ENCODE measurements at regions not wholly inside any gene's neighbourhood (a gene's known extent, or its start where the extent isn't known, plus 50 kb on each side); places are given as distances from the start of the nearest gene placed in this dataset.

DNA sequence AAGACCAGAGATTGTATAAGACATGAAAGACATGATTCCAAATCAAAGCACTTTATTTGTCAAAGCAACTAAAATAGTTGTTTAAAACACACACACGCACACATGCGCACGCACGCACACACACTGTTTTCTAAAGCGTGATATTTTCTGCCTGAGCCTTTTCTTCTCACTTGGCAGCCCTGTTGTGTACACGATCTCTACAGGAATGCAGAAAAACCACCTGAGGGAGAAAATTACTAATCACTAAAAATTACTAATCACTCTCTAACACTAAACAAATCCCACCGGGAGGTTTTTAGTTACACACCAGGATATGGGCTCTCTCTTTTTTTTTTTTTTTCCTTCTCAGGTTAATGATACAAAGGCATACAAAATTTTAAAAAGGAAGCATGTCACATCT, 160.1 kb upstream of the ATP11B start:
- DNase-seq (ENCODE audit: low read depth, low spot score): no peak
- TF ChIP-seq, protein P1, sequence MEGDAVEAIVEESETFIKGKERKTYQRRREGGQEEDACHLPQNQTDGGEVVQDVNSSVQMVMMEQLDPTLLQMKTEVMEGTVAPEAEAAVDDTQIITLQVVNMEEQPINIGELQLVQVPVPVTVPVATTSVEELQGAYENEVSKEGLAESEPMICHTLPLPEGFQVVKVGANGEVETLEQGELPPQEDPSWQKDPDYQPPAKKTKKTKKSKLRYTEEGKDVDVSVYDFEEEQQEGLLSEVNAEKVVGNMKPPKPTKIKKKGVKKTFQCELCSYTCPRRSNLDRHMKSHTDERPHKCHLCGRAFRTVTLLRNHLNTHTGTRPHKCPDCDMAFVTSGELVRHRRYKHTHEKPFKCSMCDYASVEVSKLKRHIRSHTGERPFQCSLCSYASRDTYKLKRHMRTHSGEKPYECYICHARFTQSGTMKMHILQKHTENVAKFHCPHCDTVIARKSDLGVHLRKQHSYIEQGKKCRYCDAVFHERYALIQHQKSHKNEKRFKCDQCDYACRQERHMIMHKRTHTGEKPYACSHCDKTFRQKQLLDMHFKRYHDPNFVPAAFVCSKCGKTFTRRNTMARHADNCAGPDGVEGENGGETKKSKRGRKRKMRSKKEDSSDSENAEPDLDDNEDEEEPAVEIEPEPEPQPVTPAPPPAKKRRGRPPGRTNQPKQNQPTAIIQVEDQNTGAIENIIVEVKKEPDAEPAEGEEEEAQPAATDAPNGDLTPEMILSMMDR (IDR thresholded peaks at IDR 0.05; ENCODE audit: low read depth, low read length): no peak
- Histone ChIP-seq H3K9me3 (ENCODE audit: control insufficient read depth, insufficient read depth, low read length) (no peaks in the 10 kb centered on the region; the same call in 1 of the 2 replicates), H3K27ac (ENCODE audit: low read depth, low read length) (no peak overlapping the region), H3K27me3 (ENCODE audit: control insufficient read depth, insufficient read depth, low read length) (no peaks in the 10 kb centered on the region), H3K4me3 (ENCODE audit: low read depth, low read length) (no peak overlapping the region)
- ChIA-PET CTCF (interaction anchor here (0.6 kb wide), 1 partner anchor 932 kb away, joined by 3 read pairs; no protein-coding TSS in a partner anchor), POLR2A (no interaction called here)

DNA sequence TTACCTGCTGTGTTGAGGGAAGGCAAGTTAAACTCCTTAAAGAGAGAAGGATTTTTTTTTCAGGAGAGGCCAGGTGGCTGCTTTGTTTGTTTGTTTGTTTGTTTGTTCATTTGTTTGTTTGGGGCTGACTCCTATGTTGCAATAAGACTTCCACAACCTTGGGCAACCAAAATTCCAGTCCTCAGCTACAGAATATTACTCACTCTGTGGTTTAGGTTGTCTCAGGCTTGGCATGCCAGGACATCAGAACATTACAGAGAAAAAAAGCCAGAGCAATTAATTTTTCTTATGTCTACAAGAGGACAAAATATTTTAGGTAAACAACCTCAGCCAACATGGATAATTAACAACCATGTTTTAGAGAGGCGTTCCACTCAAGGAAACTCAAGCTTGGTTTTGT, 156.7 kb upstream of the ATP11B start:
- TF ChIP-seq, protein P1 (IDR thresholded peaks at IDR 0.05; ENCODE audit: low read depth, low read length): no peak
- H3K27me3 ChIP-seq (ENCODE audit: control insufficient read depth, insufficient read depth, low read length): no peaks in the 10 kb centered on the region
- no peak overlapping the region for H3K4me3 ChIP-seq (ENCODE audit: low read depth, low read length)
- no peak for DNase-seq (ENCODE audit: low read depth, low spot score)
- ChIA-PET POLR2A (no interaction called here), CTCF (interaction anchor here (0.7 to 0.9 kb wide), 2 partner anchors 47 to 1726 kb away, joined by 4 read pairs; no protein-coding TSS in a partner anchor)
- H3K27ac ChIP-seq (ENCODE audit: low read depth, low read length): no peak overlapping the region
- no peaks in the 10 kb centered on the region; the same call in 1 of the 2 replicates for H3K9me3 ChIP-seq (ENCODE audit: control insufficient read depth, insufficient read depth, low read length)

DNA sequence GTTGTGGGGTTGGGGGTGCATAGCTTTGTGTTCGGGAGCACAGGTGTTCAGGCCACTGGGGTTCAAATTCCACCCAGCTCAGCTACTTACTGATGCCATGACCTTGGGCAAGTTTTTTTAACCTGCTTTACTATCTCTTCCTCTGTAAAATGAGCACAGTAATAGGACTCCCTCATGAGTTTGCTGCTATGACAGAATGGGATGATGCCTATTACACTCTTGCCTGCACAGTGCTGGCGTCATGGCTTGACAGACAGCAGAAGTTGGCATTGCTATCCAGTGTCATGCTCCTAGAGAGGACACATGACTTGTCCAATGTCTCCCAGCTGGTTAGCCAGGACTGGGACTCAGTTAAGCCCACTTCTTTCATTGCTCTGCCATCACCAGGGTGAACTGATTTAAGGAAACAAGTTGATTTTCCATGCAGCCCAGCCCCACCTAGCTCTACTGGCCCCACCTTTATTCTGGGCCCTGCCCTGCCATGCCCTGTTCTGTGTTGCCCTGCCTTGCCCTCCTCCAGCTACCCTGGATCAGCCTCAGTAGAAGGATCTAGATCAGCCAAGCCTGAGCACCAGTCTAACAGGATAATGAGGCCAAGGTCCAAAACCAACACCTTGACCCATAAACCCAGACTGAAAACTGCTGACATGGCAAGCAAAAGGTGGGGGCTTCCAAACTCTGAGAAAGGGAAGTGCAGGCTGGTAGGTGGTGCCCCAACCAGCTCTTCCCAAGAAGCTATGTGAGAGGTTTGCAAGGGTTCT, 155.8 kb upstream of the ATP11B start:
- CTCF ChIA-PET: interaction anchor here (0.7 to 0.9 kb wide), 2 partner anchors 46 to 1727 kb away, joined by 4 read pairs; no protein-coding TSS in a partner anchor
- no peaks in the 10 kb centered on the region; the same call in 1 of the 2 replicates for H3K9me3 ChIP-seq (ENCODE audit: control insufficient read depth, insufficient read depth, low read length)
- no peak overlapping the region for H3K27ac ChIP-seq (ENCODE audit: low read depth, low read length)
- no peak for DNase-seq (ENCODE audit: low read depth, low spot score)
- H3K4me3 ChIP-seq (ENCODE audit: low read depth, low read length): no peak overlapping the region
- POLR2A ChIA-PET: no interaction called here
- TF ChIP-seq, protein P1 (IDR thresholded peaks at IDR 0.05; ENCODE audit: low read depth, low read length): no peak
- no peaks in the 10 kb centered on the region for H3K27me3 ChIP-seq (ENCODE audit: control insufficient read depth, insufficient read depth, low read length)

DNA sequence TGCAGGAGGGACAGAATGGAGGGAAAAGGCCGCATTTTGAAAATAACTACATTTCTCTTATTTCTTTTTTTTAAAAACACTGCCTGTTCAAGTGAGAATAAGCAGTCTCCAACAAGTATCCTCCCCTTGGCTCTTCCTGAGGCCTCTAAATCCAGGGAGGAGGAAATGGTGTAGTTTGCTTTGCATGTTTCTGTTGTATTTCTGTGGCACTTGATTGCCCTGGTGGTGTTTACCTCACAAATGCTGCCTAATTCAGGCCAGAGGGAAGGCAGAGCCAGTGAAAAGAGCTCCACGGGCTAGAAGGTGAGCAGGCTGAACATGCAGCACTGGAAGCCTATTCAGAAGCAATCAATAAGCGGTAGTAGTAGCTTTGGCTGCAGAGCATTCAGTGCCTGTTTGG, 149.3 kb upstream of the ATP11B start:
- Histone ChIP-seq H3K27me3 (ENCODE audit: control insufficient read depth, insufficient read depth, low read length) (no peaks in the 10 kb centered on the region), H3K9me3 (ENCODE audit: control insufficient read depth, insufficient read depth, low read length) (no peaks in the 10 kb centered on the region), H3K4me3 (ENCODE audit: low read depth, low read length) (no peak overlapping the region), H3K27ac (ENCODE audit: low read depth, low read length) (no peak overlapping the region)
- CTCF ChIA-PET: no interaction called here
- DNase-seq (ENCODE audit: low read depth, low spot score): no peak
- TF ChIP-seq, protein P1 (IDR thresholded peaks at IDR 0.05; ENCODE audit: low read depth, low read length): no peak
- POLR2A ChIA-PET: no interaction called here

DNA sequence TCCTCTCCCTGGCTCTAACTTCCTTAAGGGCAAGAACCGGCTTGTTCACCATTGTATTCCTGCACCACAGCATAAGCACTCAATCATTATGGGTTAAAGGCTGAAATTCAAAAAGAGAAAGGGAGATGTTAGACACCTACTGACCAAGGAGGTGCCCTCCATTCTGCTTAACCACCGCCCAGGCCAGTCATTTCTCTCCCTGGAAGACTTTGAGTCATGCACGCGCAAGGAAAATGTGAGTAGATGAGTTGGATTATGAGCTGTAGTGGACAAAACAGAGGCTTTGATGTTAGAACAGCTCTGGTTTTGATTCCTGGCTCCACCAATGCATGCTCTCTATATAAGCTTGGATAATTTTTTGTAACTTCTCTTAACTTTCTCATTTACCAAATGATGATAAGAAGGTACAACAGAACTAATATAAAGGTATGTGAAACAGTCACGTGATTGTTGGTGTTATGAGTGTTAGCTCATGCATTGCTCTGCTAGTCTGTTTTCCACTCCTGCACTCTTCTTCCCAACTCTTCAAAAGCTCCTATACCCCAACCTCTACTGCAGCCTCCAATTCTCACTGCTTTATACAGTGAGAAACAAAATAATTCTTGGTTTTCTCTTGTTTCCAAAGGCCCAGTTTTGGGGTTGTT, 148.4 kb upstream of the ATP11B start:
- CTCF ChIA-PET: no interaction called here
- H3K27ac ChIP-seq (ENCODE audit: low read depth, low read length): no peak overlapping the region
- POLR2A ChIA-PET: no interaction called here
- H3K9me3 ChIP-seq (ENCODE audit: control insufficient read depth, insufficient read depth, low read length): no peaks in the 10 kb centered on the region
- no peak overlapping the region for H3K4me3 ChIP-seq (ENCODE audit: low read depth, low read length)
- TF ChIP-seq, protein P1 (IDR thresholded peaks at IDR 0.05; ENCODE audit: low read depth, low read length): no peak
- H3K27me3 ChIP-seq (ENCODE audit: control insufficient read depth, insufficient read depth, low read length): no peaks in the 10 kb centered on the region
- DNase-seq (ENCODE audit: low read depth, low spot score): no peak
